RWPE1 (cell line): ENCODE measurements at regions not wholly inside any gene's neighbourhood (a gene's known extent, or its start where the extent isn't known, plus 50 kb on each side); places are given as distances from the start of the nearest gene placed in this dataset.

Experiments
- CTCF ChIA-PET: fragments of 350-600 bp; sonication (Branson Sonifier 250); formaldehyde crosslinking; extraction: SDS; loops from one replicate; lab custom pipeline; 2021; lab: Yijun Ruan, JAX
- POLR2A ChIA-PET: fragments of 400-600 bp; formaldehyde crosslinking; extraction: SDS; loops from one replicate; lab custom pipeline; 2020; ENCODE audit warnings: antibody characterized with exemption; ENCODE audit not compliant: low non-redundant PET; lab: Yijun Ruan, JAX
- DNase-seq: peaks from one replicate; pipeline ENCODE4 v3.0.0; 2012; ENCODE audit warnings: low spot score
- H3K27ac ChIP-seq: fragments of 450-650 bp; 2 replicates; pipeline ENCODE4 v1.5.1; 2017
- CTCF ChIP-seq: fragments of 450-650 bp; conservative IDR thresholded peaks from 2 replicates; pipeline ENCODE4 v1.5.1; 2017; ENCODE audit warnings: low read depth, mild to moderate bottlenecking

GRCh38 chr6:150797949-150798348 is 67.6 kb upstream of the MTHFD1L start:
- CTCF ChIA-PET: interaction anchor here (0.7 kb wide), 1 partner anchor 520 kb away, joined by 4 read pairs; no protein-coding TSS in a partner anchor
- TF ChIP-seq CTCF: no peak
- H3K27ac ChIP-seq: no peak overlapping the region
- POLR2A ChIA-PET: no interaction called here
- no peak for DNase-seq

- no peak overlapping the region for H3K27ac ChIP-seq
- POLR2A ChIA-PET: no interaction called here
- TF ChIP-seq CTCF: no peak
- CTCF ChIA-PET: no interaction called here
- DNase-seq: no peak
Observed at GRCh38 chr6:150799276-150799805, 66.2 kb upstream of the MTHFD1L start.

GRCh38 chr6:150800674-150801314 is 64.7 kb upstream of the MTHFD1L start:
- ChIA-PET POLR2A (interaction anchor here (0.7 kb wide), 1 partner anchor 341 kb away, joined by 5 read pairs; no protein-coding TSS in a partner anchor), CTCF (interaction anchor here (0.7 kb wide), 1 partner anchor 201 kb away, joined by 3 read pairs; no protein-coding TSS in a partner anchor)
- H3K27ac ChIP-seq: no peak overlapping the region
- no peak for DNase-seq
- no peak for TF ChIP-seq CTCF

- TF ChIP-seq CTCF: no peak
Observed at GRCh38 chr6:150806790-150807189, 58.7 kb upstream of the MTHFD1L start.

GRCh38 chr6:150813319-150813992 is 52.0 kb upstream of the MTHFD1L start:
- POLR2A ChIA-PET: no interaction called here
- CTCF ChIA-PET: interaction anchor here (0.6 to 1.5 kb wide), 4 partner anchors 207 to 521 kb away, joined by 3 to 10 read pairs (median 4); no protein-coding TSS in a partner anchor
- DNase-seq: peak; percentile 62
- H3K27ac ChIP-seq: peak overlapping the region; percentile 31
- no peak for TF ChIP-seq CTCF

More at GRCh38 chr6:150806790-150807189, 58.7 kb upstream of the MTHFD1L start:
- peak; percentile 19 for DNase-seq
- POLR2A ChIA-PET: no interaction called here
- no peak overlapping the region for H3K27ac ChIP-seq
- CTCF ChIA-PET: interaction anchor here (1.0 kb wide), 1 partner anchor 11 kb away, joined by 5 read pairs; no protein-coding TSS in a partner anchor

GRCh38 chr6:150813993-150814359 is 51.5 kb upstream of the MTHFD1L start:
- TF ChIP-seq CTCF: no peak
- peak; percentile 77 for DNase-seq
- ChIA-PET POLR2A (no interaction called here), CTCF (interaction anchor here (1.0 to 1.5 kb wide), 2 partner anchors 396 to 479 kb away, joined by 3 to 10 read pairs; no protein-coding TSS in a partner anchor)
- H3K27ac ChIP-seq: no peak overlapping the region
